ENCODE measurements at regions not wholly inside any gene's neighbourhood (a gene's known extent, or its start where the extent isn't known, plus 50 kb on each side); places are given as distances from the start of the nearest gene placed in this dataset.

- TF ChIP-seq GATA3 (IDR thresholded peaks at IDR 0.05; ENCODE audit: low read depth, low read length) = no peak
- no peak for TF ChIP-seq GATA2 (IDR thresholded peaks at IDR 0.05; ENCODE audit: low read depth, low read length)
Measured at GRCh38 chr16:66231452-66232160, 134.9 kb upstream of the CDH5 start.
